Eye (tissue), 1 donor: ENCODE measurements at regions not wholly inside any gene's neighbourhood (a gene's known extent, or its start where the extent isn't known, plus 50 kb on each side); places are given as distances from the start of the nearest gene placed in this dataset.
"Not testable (repeated sequence)": the region's sequence is repeated elsewhere in the genome, so short reads cannot be mapped to it uniquely, and the experiment has no call there.

ENCODE experiments used
- DNase-seq: peaks from one replicate; pipeline ENCODE4 v3.0.0-alpha.2; 2015

- no peak for DNase-seq
These were observed 111.6 kb downstream of the FAM53A start for GRCh38 chr4:1572521-1572920.

GRCh38 chr4:1572010-1572385 lies 112.1 kb downstream of the FAM53A start:
- DNase-seq, result no peak

- DNase-seq, result no peak
These were observed 112.7 kb downstream of the FAM53A start for GRCh38 chr4:1571165-1572009.

GRCh38 chr4:1570291-1571164 lies 113.6 kb downstream of the FAM53A start:
- DNase-seq, result no peak

GRCh38 chr4:1569461-1570151 lies 114.5 kb downstream of the FAM53A start:
- DNase-seq, result no peak

- no peak for DNase-seq
These were observed 115.2 kb downstream of the FAM53A start for GRCh38 chr4:1568855-1569460.

- DNase-seq, result no peak
These were observed 116.1 kb downstream of the FAM53A start for GRCh38 chr4:1567808-1568581.

GRCh38 chr4:1567519-1567807 lies 116.7 kb downstream of the FAM53A start:
- no peak for DNase-seq

GRCh38 chr4:1566838-1567518 lies 117.1 kb downstream of the FAM53A start:
- DNase-seq, result no peak

GRCh38 chr4:1566301-1566837 lies 117.7 kb downstream of the FAM53A start:
- not testable (repeated sequence) for DNase-seq

GRCh38 chr4:1565598-1566295 lies 118.4 kb downstream of the FAM53A start:
- DNase-seq, result no peak

- DNase-seq, result no peak
These were observed 119.4 kb downstream of the FAM53A start for GRCh38 chr4:1564535-1565375.

- DNase-seq, result no peak
These were observed 120.2 kb downstream of the FAM53A start for GRCh38 chr4:1563768-1564485.

- no peak for DNase-seq
These were observed 120.9 kb downstream of the FAM53A start for GRCh38 chr4:1563241-1563640.

GRCh38 chr4:1562771-1563170 lies 121.3 kb downstream of the FAM53A start:
- DNase-seq, result no peak

- DNase-seq, result no peak
These were observed 121.7 kb downstream of the FAM53A start for GRCh38 chr4:1562371-1562770.

- DNase-seq, result no peak
These were observed 122.7 kb downstream of the FAM53A start for GRCh38 chr4:1561286-1561990.

- DNase-seq, result no peak
These were observed 124.0 kb downstream of the FAM53A start for GRCh38 chr4:1559896-1560650.
